DND-41 (cell line): ENCODE measurements at regions not wholly inside any gene's neighbourhood (a gene's known extent, or its start where the extent isn't known, plus 50 kb on each side); places are given as distances from the start of the nearest gene placed in this dataset.

ENCODE experiments used
- EZH2 ChIP-seq: IDR thresholded peaks from 3 replicates; pipeline ENCODE4 v1.6.1; 2012; ENCODE audit warnings: borderline replicate concordance, low read depth, mild to moderate bottlenecking, moderate library complexity, low read length, inconsistent platforms; ENCODE audit not compliant: severe bottlenecking
- TF ChIP-seq, protein P1 (sequence below): IDR thresholded peaks from 2 replicates; pipeline ENCODE4 v1.5.1; 2012; ENCODE audit warnings: borderline replicate concordance, low read length, moderate library complexity, mild to moderate bottlenecking; ENCODE audit not compliant: poor library complexity, severe bottlenecking; ENCODE audit errors: extremely low read depth

DNA sequence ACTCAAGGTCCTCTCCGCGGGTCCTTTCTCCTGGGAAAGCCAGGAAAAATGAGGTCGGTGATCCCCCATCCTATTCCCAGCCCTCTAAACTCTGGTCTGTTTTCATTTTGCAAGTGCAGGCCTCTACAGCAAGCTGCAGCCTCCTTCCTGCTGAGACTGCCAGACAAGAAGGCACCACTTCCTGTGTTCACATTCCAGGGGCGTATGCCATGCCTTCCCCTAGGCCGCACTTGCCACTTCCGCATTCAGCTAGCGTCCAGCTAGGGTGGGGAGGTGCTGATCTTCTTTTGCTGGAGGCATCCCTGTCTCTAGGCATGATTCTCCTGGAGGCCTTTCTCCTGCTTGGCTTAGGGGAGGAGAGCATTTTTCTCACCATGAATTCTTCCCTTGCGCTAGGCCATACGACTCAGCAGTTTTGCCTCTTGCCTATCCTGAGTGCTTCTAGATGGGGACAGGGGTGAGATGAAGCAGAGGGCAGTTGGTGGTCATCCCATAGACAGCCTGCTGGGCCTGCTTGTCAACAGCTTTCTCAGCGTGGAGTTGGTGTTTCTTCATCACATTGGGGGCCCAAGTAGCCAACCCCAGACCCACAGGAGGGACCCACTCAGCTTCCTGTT, 328.9 kb downstream of the RPS24 start:
- TF ChIP-seq, protein P1, sequence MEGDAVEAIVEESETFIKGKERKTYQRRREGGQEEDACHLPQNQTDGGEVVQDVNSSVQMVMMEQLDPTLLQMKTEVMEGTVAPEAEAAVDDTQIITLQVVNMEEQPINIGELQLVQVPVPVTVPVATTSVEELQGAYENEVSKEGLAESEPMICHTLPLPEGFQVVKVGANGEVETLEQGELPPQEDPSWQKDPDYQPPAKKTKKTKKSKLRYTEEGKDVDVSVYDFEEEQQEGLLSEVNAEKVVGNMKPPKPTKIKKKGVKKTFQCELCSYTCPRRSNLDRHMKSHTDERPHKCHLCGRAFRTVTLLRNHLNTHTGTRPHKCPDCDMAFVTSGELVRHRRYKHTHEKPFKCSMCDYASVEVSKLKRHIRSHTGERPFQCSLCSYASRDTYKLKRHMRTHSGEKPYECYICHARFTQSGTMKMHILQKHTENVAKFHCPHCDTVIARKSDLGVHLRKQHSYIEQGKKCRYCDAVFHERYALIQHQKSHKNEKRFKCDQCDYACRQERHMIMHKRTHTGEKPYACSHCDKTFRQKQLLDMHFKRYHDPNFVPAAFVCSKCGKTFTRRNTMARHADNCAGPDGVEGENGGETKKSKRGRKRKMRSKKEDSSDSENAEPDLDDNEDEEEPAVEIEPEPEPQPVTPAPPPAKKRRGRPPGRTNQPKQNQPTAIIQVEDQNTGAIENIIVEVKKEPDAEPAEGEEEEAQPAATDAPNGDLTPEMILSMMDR: no peak
- no peak for TF ChIP-seq EZH2
